ENCODE measurements at regions not wholly inside any gene's neighbourhood (a gene's known extent, or its start where the extent isn't known, plus 50 kb on each side); places are given as distances from the start of the nearest gene placed in this dataset.
"Not testable (repeated sequence)": the region's sequence is repeated elsewhere in the genome, so short reads cannot be mapped to it uniquely, and the experiment has no call there.

DNA sequence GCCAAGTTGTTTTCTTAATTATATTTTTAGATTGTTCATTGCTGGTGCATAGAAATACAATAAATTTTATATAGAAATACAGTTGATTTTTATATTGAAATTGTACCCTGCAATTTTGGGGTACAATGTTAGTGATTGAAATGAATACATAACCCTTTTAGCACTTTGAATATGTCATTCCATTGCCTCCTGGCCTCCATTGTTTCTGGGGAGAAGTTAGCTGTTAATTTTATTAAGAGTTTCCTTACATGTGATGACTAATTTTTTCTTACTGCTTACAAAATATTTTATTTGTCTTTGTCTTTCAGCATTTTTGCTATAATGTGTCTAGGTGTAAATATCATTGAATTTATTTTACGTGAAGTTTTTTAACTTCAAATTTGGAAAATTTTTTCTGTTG lies 176.5 kb upstream of the DCC start:
- DNase-seq, result no peak
- Histone ChIP-seq H3K4me3 (no peak overlapping the region), H3K36me3 (no peaks in the 10 kb centered on the region), H3K27me3 (no peaks in the 10 kb centered on the region), H3K4me1 (no peaks in the 10 kb centered on the region), H3K27ac (no peak overlapping the region), H3K9me3 (no peaks in the 10 kb centered on the region)
- intact Hi-C loops (cut with DNase I; ENCODE audit: low total_unique reads), result no loop called here
- no peak for TF ChIP-seq POLR2A (IDR thresholded peaks at IDR 0.05)
- TF ChIP-seq, protein P1, sequence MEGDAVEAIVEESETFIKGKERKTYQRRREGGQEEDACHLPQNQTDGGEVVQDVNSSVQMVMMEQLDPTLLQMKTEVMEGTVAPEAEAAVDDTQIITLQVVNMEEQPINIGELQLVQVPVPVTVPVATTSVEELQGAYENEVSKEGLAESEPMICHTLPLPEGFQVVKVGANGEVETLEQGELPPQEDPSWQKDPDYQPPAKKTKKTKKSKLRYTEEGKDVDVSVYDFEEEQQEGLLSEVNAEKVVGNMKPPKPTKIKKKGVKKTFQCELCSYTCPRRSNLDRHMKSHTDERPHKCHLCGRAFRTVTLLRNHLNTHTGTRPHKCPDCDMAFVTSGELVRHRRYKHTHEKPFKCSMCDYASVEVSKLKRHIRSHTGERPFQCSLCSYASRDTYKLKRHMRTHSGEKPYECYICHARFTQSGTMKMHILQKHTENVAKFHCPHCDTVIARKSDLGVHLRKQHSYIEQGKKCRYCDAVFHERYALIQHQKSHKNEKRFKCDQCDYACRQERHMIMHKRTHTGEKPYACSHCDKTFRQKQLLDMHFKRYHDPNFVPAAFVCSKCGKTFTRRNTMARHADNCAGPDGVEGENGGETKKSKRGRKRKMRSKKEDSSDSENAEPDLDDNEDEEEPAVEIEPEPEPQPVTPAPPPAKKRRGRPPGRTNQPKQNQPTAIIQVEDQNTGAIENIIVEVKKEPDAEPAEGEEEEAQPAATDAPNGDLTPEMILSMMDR (IDR thresholded peaks at IDR 0.05), result no peak

- H3K4me3 ChIP-seq; H3K4me1 ChIP-seq; H3K9me3 ChIP-seq; H3K27ac ChIP-seq; DNase-seq; H3K27me3 ChIP-seq; intact Hi-C loops (cut with DNase I; ENCODE audit: low total_unique reads); H3K36me3 ChIP-seq: not testable (repeated sequence)
These were observed 171.9 kb upstream of the DCC start for GRCh38 chr18:52168131-52168530.

DNA sequence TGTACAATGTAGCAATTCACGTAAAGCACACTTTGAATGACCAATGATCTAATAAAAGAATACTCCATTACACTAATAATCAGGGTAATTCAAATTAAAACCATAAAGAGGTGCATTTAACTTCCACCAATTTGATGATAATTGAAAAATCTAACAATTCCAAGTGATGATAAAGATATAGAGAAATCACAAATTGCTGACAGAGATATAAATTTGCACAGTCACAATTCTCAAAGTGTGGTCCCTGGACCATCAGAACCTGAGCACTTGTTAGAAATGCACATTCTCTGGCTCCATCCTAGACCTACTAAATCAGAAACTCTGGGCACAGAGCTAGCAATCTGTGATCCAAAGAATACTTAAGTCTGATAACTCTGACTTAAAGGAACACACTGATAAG lies 165.8 kb upstream of the DCC start:
- H3K27me3 ChIP-seq, result no peaks in the 10 kb centered on the region
- H3K4me3 ChIP-seq, result no peak overlapping the region
- TF ChIP-seq, protein P1 (IDR thresholded peaks at IDR 0.05), result no peak
- TF ChIP-seq POLR2A (IDR thresholded peaks at IDR 0.05), result no peak
- intact Hi-C loops (cut with DNase I; ENCODE audit: low total_unique reads), result no loop called here
- H3K27ac ChIP-seq, result no peak overlapping the region
- no peak for DNase-seq
- H3K4me1 ChIP-seq, result no peaks in the 10 kb centered on the region
- H3K9me3 ChIP-seq, result no peaks in the 10 kb centered on the region
- H3K36me3 ChIP-seq, result no peaks in the 10 kb centered on the region

DNA sequence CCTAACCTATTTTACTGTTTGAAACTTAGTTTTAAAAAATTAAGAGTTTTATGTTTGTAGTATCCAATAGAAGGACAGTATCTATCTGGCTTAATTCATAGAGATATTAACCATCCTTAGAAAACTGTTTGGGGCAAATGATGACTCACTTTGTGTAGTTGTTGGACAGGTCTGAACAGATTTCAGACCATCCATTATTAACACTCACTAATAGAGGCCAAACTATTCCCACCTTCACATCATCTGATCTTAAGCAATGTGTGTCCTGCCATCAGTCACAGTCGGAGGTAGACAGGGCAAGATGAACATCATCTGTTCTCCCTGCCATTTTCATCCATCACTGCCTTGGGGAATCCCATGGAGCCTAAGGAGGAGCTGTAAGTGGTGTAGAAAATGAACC lies 164.6 kb upstream of the DCC start:
- intact Hi-C loops (cut with DNase I; ENCODE audit: low total_unique reads), result no loop called here

GRCh38 chr18:52183107-52183506 lies 156.9 kb upstream of the DCC start:
- intact Hi-C loops (cut with DNase I; ENCODE audit: low total_unique reads), result no loop called here
- DNase-seq, result no peak
- TF ChIP-seq, protein P1 (IDR thresholded peaks at IDR 0.05), result no peak
- TF ChIP-seq POLR2A (IDR thresholded peaks at IDR 0.05), result no peak
- H3K4me3 ChIP-seq, result no peak overlapping the region
- H3K9me3 ChIP-seq, result no peaks in the 10 kb centered on the region
- no peak overlapping the region for H3K27ac ChIP-seq
- no peaks in the 10 kb centered on the region for H3K27me3 ChIP-seq
- no peaks in the 10 kb centered on the region for H3K4me1 ChIP-seq
- H3K36me3 ChIP-seq, result no peaks in the 10 kb centered on the region

More for the DNA sequence above, 164.6 kb upstream of the DCC start:
- TF ChIP-seq, protein P1 (IDR thresholded peaks at IDR 0.05), result no peak
- TF ChIP-seq POLR2A (IDR thresholded peaks at IDR 0.05), result no peak
- no peak overlapping the region for H3K27ac ChIP-seq
- no peaks in the 10 kb centered on the region for H3K9me3 ChIP-seq
- H3K4me1 ChIP-seq, result no peaks in the 10 kb centered on the region
- no peaks in the 10 kb centered on the region for H3K36me3 ChIP-seq
- DNase-seq, result no peak
- no peak overlapping the region for H3K4me3 ChIP-seq
- H3K27me3 ChIP-seq, result no peaks in the 10 kb centered on the region

GRCh38 chr18:52190195-52190594 lies 149.8 kb upstream of the DCC start:
- no peak for DNase-seq
- intact Hi-C loops (cut with DNase I; ENCODE audit: low total_unique reads), result no loop called here

More at GRCh38 chr18:52190195-52190594, 149.8 kb upstream of the DCC start:
- Histone ChIP-seq H3K27me3 (no peaks in the 10 kb centered on the region), H3K36me3 (no peaks in the 10 kb centered on the region), H3K4me3 (no peak overlapping the region), H3K27ac (no peak overlapping the region), H3K9me3 (no peaks in the 10 kb centered on the region), H3K4me1 (no peaks in the 10 kb centered on the region)
- TF ChIP-seq, protein P1 (IDR thresholded peaks at IDR 0.05), result no peak
- no peak for TF ChIP-seq POLR2A (IDR thresholded peaks at IDR 0.05)

Measured in uterus (tissue), 3 donors.